Effector CD4-positive, alpha-beta T cell (primary cell): ENCODE measurements at regions not wholly inside any gene's neighbourhood (a gene's known extent, or its start where the extent isn't known, plus 50 kb on each side); places are given as distances from the start of the nearest gene placed in this dataset.
"Not testable (repeated sequence)": the region's sequence is repeated elsewhere in the genome, so short reads cannot be mapped to it uniquely, and the experiment has no call there.

Experiments
- DNase-seq: peaks from one replicate; pipeline ENCODE4 v3.0.0-alpha.2; 2020

- DNase-seq, result no peak
These were observed 262.9 kb downstream of the SOX4 start for GRCh38 chr6:21856456-21856825.

DNA sequence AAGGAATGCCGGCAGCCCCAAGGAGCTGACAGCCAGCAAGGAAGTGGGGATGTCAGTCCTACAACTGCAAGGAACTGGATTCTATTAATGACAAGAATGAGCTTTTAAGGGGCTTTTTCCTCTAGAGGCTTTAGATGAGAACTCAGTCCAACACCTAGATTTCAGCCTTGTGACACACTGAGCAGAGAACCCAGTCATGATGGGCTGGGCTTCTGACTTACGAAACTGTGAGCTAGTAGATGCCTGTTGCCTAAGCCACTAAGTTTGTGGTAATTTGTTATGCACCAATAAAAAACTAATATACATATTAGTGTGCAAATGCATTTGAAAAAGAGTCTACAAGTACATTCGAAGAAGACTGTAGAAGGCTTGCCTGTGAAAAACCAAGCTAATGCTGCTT, 263.3 kb downstream of the SOX4 start:
- DNase-seq, result no peak

DNA sequence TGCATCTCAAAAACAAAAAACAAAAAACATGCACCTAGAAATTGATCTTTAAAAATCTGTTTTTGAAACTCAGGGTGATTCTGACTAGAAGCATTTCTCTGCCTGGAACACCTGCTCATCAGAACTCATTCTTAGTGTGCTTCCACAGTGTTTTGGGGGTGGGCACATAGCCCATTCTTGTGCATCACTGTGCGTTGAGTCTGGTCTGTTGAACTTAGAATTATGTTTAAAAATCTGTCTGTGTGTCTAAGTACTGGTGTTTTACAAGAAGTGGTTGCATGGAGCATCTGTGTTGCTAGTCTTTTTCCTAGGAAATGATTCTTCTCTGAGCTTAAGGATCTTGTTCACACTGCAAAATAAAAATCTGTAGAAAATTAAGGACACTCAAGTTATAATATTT, 264.5 kb downstream of the SOX4 start:
- no peak for DNase-seq

DNA sequence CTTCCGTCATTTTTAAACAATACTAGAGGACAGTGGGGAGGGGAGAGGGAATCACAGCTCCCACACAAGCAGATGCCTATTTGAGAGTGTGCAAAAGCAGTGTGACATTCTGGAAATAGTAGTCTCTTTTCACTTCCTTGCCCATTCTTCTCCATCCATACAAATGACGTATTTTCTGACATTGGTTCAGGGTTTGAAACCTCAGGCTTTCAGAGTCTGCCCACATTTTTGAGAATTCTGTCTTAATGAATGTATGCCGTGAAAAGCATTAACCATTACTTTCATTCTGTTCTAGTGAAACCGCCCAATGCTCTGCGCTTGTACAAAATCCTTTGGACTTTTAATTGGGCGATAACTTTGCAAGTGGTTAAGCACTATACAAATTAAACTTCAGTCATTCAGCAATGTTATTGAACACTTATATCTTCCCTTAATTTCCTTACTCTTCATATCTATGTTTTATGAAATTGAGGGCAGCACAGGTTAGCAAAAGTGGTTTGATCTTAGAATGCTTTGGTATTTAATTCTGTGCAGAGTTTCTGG, 265.7 kb downstream of the SOX4 start:
- no peak for DNase-seq

DNA sequence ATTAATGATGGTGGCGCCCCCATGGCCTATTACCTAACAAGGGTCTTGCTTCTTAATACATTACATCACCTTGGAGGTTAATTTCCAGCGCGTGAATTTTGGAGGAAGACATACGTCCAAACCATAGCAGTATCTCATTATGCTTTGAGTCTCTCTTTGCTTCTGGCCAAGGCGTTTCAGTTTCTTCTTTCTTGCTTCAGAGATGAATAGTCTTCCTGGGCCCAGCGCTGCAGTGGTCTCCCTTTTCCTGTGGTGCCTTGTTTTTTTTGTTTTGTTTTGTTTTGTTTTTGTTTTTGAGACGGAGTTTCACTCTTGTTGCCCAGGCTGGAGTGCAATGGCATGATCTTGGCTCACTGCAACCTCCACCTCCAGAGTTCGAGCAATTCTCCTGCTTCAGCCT, 268.4 kb downstream of the SOX4 start:
- DNase-seq, result no peak

GRCh38 chr6:21864206-21864605, 270.7 kb downstream of the SOX4 start:
- no peak for DNase-seq

DNA sequence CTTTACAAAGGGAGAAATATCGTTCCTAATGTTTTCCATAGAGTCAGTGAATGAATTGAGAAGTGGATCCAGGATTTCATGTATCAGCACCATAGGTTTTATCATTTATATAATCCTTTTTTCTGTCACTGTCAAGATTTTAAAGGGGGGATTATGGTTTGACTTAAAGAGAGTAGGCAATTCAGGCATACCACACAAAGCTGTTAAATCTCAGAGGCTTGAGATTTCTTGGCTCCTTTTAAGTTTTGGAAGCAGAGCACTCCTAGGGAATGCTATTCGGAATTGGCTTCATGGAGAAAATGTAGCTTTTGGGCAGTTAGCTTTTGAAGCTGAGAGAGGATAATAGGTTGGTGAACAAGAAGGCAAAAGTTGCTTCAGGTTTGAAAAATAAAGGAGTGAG, 274.7 kb downstream of the SOX4 start:
- DNase-seq, result no peak

GRCh38 chr6:21869085-21869771, 275.7 kb downstream of the SOX4 start:
- DNase-seq, result no peak

DNA sequence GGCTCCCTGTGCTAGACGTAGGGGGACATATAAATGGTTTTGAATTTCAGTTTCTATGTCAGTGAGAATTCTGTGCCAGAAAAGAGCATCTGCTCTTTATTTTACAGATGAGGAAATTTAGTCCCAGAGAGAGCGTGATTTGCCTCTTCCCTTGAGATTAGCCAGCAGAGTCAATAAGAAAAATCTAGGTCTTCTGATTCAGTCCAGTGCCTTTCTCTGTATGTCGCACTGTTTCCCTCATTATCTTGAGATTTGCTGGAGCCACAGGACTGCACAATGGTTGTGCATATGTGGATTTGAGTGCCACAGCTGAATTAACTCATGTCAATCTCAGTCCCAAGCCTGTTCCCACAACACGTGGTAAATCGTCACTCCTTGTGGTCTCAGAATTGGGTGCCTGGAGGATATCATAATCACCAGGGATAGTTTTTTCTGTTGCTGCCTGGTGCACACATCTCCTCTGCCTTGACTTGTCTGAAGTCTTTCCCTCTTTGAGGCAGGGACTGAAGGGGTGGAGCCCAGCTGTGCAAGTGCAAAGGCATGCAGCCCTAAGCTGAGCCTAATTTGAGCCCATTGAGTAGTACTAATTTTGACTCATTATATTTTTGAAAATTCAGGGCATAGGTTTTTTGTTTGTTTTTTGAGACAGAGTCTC, 276.7 kb downstream of the SOX4 start:
- DNase-seq, result no peak

DNA sequence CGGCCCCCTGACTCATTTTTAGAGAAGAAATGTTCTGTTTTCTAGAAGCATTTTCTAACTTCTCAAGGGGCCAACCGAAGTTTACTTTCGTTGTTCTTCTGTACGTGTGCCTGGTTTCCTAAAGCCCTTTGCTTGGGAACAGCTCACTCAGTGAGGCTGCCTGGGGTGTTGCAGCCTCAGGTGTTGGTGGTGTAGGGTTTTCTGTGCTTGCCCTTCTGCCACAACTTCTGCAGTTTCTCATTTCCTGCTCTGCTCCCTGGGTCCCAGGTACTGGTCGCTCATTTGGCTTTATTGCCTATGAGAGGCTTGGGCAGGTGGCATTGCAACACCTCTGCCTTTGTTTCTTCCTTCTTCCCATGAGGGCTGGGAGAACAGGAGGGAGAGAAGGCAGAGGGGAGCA, 278.3 kb downstream of the SOX4 start:
- DNase-seq, result no peak

DNA sequence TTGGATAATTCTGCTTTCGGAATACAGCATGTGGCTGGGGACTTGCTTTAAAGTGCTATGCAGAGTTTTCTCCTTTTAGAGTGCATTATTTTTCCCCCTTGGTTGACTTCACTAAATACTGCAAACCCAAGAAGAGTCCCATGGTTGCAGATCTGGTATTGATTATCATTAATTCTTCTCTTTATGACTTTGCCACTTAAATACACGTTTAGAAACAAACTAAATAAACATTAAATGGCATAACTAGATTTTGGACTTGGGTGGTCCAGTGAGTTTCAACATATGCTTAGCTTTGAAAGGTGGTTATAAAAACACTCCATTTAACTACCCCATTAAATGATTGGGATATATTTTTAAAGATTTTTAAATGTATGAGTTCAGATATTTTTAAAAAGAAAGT, 279.2 kb downstream of the SOX4 start:
- DNase-seq, result no peak

- no peak for DNase-seq
These were observed 280.0 kb downstream of the SOX4 start for GRCh38 chr6:21873562-21873961.

- no peak for DNase-seq
These were observed 280.8 kb downstream of the SOX4 start for GRCh38 chr6:21874372-21874771.

DNA sequence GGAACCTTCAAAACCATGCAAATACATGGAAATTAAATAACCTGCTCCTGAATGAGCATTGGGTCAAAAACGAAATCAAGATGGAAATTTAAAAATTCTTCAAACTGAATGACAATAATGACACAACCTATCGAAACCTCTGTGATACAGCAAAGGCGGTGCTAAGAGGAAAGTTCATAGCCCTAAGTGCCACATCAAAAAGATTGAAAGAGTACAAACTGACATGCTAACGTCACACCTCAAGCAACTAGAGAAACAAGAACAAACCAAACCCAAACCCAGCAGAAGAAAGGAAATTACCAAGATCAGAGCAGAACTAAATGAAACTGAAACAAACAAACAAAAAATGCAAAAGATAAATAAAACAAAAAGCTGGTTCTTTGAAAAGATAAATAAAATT, 283.5 kb downstream of the SOX4 start:
- DNase-seq, result not testable (repeated sequence)

- DNase-seq, result not testable (repeated sequence)
These were observed 286.7 kb downstream of the SOX4 start for GRCh38 chr6:21880249-21880648.

- no peak for DNase-seq
These were observed 288.5 kb downstream of the SOX4 start for GRCh38 chr6:21881969-21882465.

DNA sequence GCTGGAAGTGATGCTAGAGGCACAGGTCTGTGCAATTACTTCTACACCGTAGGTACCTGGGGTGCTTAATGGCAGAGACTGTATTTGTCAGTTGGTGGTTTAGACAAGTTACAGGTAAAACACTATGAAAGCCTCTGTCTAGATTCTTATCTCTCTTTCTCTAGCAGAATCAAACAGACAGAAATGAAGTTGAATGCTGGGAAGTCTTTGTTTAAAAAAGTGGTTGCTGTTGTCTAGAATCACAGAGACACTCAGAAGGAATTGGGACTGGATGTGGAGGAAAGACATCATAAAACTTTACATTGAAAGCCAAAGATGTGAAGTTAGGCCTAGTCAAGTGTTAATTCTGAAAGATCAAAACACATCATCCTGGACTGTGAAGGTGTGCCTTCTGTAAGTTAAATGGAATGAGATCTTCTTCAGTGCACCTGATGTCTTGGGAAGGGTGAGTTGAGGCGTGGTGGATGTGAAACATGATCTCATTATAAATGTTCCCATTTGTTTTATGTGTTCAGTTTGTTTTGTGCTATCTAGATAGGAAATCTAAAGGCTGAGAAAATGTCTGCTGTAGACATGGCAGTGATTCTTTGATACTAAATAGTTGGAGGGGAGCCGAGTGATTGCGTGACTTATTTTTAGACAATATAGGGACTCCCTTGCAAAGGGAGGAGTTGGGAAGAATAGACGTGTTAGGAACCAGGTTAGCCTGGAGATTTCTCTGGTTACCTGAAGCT, 290.2 kb downstream of the SOX4 start:
- no peak for DNase-seq

GRCh38 chr6:21885111-21885510, 291.6 kb downstream of the SOX4 start:
- no peak for DNase-seq

DNA sequence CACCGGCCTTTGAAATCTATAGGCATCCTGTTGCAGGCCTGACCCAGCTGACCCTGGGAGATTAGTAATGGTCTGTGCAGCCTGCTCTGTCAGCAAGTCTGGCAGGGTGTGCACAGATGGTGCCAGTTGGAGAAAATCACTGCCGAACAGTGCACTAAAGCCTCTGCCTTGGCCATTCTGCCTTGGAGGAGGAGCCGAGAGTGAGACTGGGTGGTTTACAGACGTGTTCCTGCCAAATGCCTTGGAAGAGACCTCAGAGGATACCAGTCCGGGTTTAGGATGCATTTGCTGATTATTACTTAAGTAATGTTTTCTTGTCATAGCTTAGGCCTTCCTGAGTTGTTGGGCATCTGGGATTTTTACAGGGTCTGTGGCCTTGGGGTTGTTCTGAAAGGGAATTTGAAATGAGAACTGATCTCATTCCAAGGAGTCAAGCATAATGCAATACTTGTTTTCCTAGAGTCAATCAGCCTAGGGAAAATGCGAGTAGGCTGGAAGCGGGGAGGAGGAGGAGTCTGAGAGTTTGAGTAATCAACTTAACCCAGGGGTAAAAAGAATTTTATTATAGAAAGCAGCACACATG, 292.1 kb downstream of the SOX4 start:
- no peak for DNase-seq

DNA sequence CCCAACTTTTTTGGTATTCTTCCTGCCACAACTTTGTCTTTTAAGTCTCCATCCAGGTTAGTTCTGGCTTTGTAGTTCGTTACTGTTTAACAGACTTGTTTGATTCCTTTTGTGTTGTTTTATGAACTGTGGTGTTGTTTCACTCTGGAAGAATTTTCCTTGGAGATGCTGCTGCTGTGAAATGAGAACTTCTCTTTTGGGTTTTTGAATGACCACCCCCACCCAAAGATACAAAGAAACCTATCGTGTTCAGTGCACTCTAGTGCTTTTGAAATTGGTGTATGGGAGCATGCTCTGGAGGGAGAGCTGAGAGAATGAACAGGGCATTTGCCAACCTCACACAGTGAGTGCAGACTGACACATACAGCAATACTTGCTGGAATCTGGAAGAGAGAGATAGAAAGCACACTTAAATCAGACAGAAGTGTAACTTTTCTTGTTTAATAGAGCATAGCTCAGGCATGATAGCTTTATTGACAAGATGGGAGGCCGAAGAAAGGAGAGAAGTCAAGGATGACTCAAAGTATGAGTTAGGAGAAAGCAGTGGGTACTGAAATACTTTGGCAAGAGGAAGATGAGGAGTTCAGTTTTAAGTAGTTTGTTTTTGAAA, 293.1 kb downstream of the SOX4 start:
- DNase-seq, result no peak

DNA sequence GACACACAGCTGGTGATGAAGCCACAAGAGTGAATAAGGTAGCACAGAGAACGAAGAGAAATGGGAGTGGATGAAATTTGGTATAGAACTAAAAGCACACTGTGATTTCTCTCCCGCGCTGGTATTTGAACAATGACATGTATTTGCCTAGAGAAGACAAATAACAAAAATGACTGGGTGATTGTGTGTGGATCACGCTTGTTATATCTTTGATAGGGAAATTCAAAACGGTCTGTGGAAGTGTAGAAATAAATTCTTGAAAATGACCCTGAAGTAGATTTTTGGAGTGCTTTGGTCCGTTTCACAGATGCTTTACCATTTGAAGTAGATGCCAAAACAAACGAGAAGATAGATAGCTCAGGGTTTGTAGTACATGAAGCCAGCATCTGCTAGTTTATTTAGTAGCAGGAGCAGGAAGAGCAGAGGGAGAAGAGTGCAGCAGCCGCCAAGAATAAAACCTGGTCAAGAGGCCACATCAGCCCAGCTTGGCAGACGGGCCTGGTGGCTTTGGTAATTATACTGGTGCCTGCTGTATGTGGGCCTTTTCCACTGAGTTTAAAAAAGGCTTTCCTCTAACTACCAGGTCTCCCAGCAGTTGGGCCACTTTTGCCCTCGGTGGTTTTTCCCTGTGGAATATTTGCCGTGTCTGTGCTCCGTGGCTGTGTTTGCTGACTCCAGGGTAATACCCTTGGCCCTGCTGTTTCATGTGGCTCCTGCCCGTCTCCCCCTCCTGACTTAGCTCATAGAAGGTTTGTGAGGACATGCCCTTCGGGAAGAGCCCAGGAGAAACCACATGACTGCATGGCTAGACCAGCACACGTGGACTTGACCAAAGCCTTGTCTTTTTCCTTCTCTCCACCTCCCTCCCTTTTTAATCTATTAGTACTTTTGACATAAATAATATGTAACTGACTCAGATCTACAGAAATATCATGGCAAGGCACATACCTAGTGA, 294.0 kb downstream of the SOX4 start:
- DNase-seq, result no peak

GRCh38 chr6:21891080-21891479, 297.5 kb downstream of the SOX4 start:
- no peak for DNase-seq
